HUES64 (cell line): ENCODE measurements at regions not wholly inside any gene's neighbourhood (a gene's known extent, or its start where the extent isn't known, plus 50 kb on each side); places are given as distances from the start of the nearest gene placed in this dataset.

Source experiments
- H3K27ac ChIP-seq: 2 replicates; pipeline ENCODE4 v1.7.0; 2013; ENCODE audit warnings: low read depth, low read length, inconsistent platforms
- H3K27me3 ChIP-seq: 2 replicates; pipeline ENCODE4 v1.6.1; 2013; ENCODE audit warnings: mild to moderate bottlenecking, low read length; ENCODE audit not compliant: insufficient read depth
- H3K36me3 ChIP-seq: 2 replicates; pipeline ENCODE4 v1.6.1; 2013; ENCODE audit warnings: mild to moderate bottlenecking, low read length; ENCODE audit not compliant: insufficient read depth
- H3K4me1 ChIP-seq: 2 replicates; pipeline ENCODE4 v1.6.1; 2013; ENCODE audit warnings: mild to moderate bottlenecking, low read length, moderate library complexity; ENCODE audit not compliant: insufficient read depth
- H3K4me3 ChIP-seq: 2 replicates; pipeline ENCODE4 v1.5.1; 2013; ENCODE audit warnings: mild to moderate bottlenecking, low read length, moderate library complexity
- H3K9ac ChIP-seq: 2 replicates; pipeline ENCODE4 v1.6.1; 2013; ENCODE audit warnings: mild to moderate bottlenecking, low read depth, low read length
- H3K9me3 ChIP-seq: 2 replicates; pipeline ENCODE4 v1.6.1; 2013; ENCODE audit warnings: low read depth, low read length; ENCODE audit not compliant: insufficient read depth
- WGBS: fragments of 150-250, 120-280 bp; methylation state at CpG from one replicate; pipeline ENCODE4 v1.1.7; 2013; ENCODE audit warnings: missing lambda C conversion rate; 5-methylcytosine and 5-hydroxymethylcytosine counted together

DNA sequence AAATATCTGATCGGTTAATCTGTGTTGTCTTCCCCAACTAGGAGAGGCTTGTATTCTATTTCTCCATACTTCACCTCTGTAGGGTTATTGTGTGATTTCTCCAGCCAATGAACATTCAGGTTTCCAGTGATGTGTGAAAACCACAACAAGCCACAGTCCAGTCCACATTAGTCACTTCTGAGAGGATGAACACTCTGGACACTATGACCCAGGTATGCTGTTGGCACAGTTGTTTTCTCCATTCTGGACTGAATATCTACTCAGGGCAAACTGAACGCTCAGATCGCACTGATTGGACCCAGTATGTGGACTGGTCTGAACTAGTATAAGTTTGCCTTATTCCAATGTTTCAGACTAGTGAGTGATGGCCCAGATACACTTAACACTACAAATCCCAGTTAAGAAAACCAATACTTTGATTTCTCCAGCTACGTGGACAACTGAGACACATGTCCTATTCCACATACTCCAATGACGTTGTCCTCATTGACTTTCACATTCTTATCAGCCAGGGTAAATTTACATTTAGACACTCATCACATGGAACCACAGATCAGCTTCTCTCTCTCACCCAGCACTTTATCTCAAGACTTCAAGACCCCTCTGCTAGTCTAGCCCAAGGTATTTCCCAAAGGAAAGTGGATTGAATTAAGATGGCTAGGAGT, 587.4 kb upstream of the SGO1 start:
- no peaks in the 10 kb centered on the region for H3K9me3 ChIP-seq
- no peak overlapping the region for H3K4me3 ChIP-seq
- no peak overlapping the region for H3K27ac ChIP-seq
- no peak overlapping the region for H3K9ac ChIP-seq
- H3K27me3 ChIP-seq = no peaks in the 10 kb centered on the region
- no peaks in the 10 kb centered on the region for H3K36me3 ChIP-seq
- no peaks in the 10 kb centered on the region for H3K4me1 ChIP-seq
- 92% methylated on average over 4 of the region's 5 CpGs for WGBS

DNA sequence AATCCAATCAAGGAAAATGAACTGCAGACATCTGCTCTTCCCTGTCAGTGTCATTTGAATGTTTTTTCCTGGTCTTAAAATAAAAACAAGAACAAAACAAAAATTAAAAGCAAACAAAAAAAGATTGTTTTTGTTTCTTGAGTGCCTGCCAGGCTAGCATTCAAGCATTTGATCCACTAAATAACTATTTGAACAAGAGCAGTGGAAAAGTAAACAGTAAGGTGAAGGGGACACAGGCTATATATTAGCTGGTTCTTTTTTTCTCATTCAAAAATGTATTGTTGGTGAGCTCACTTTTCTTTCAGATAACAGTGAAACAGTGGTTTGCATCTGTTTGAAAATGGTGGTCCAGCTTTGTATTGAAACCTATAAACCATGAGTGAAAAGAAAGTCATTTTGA, 586.9 kb upstream of the SGO1 start:
- no peaks in the 10 kb centered on the region for H3K36me3 ChIP-seq
- no peak overlapping the region for H3K4me3 ChIP-seq
- H3K4me1 ChIP-seq = no peaks in the 10 kb centered on the region
- H3K9ac ChIP-seq = no peak overlapping the region
- H3K27me3 ChIP-seq = no peaks in the 10 kb centered on the region
- H3K9me3 ChIP-seq = no peaks in the 10 kb centered on the region
- H3K27ac ChIP-seq = no peak overlapping the region

DNA sequence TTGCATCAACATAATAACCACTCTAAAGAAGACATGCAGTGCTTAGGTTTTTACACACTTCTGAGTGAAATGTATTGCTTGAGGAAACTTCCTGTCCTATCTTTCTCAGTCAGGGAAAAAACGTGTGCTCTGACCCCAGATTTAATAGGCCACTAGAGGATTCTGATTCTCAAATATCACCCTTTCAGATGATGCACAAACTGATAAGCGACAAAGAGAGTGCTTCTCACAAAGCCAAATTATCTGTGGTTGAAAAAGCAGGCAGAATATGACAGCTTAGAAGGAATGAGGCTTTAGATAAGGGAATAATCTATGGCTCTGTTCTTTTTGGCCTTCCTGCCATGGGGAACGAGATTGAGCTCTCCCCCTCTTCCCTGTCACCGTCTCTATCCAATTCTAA, 583.4 kb upstream of the SGO1 start:
- WGBS = 88% methylated on average over 4 of the region's 4 CpGs
- no peak overlapping the region for H3K27ac ChIP-seq
- H3K36me3 ChIP-seq = no peaks in the 10 kb centered on the region
- no peaks in the 10 kb centered on the region for H3K4me1 ChIP-seq
- H3K4me3 ChIP-seq = no peak overlapping the region
- H3K27me3 ChIP-seq = no peaks in the 10 kb centered on the region
- no peak overlapping the region for H3K9ac ChIP-seq
- no peaks in the 10 kb centered on the region for H3K9me3 ChIP-seq

DNA sequence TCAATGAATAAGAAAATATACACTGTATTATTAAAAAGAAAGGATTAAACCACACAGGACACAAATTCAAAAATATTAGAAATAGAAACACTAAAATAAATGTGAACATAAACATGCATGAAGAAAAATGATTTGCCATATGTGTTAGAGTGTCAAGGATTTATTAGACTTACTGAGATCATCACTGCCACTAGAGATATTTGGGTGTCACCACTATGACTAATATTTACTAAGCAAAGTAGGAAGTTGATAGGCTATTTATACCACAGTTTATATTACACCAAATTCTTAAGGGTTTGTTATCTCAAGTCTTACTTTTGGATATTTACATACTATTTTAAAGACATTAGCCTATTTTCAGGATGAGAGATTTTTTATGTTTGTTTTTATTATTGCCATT, 575.0 kb upstream of the SGO1 start:
- Histone ChIP-seq H3K27me3 (no peaks in the 10 kb centered on the region), H3K36me3 (no peaks in the 10 kb centered on the region), H3K27ac (no peak overlapping the region), H3K9me3 (no peaks in the 10 kb centered on the region), H3K4me3 (no peak overlapping the region), H3K4me1 (no peaks in the 10 kb centered on the region), H3K9ac (no peak overlapping the region)

DNA sequence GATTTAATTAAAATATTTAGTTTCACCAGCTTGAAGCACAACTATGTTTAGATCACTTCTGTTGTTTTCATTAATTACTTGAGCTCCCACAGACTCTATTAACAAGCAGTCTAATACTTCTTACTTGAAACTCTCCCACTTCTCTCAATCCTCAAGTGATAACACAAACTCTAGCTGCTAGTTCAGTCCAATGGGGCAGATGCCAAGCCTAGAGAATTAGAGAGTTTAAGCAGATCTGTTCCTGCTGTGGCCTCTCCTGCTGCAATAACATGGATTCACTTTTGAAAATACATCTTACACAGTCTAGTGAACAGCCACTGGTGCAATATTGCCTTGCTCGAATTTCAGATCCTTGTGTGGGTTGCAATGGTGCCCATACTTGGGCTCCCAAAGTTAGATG, 566.4 kb upstream of the SGO1 start:
- Histone ChIP-seq H3K9me3 (no peaks in the 10 kb centered on the region), H3K9ac (no peak overlapping the region), H3K36me3 (no peaks in the 10 kb centered on the region), H3K27ac (no peak overlapping the region), H3K27me3 (no peaks in the 10 kb centered on the region), H3K4me3 (no peak overlapping the region), H3K4me1 (no peaks in the 10 kb centered on the region)
- 87% methylated on average over 1 of the region's 1 CpG for WGBS

DNA sequence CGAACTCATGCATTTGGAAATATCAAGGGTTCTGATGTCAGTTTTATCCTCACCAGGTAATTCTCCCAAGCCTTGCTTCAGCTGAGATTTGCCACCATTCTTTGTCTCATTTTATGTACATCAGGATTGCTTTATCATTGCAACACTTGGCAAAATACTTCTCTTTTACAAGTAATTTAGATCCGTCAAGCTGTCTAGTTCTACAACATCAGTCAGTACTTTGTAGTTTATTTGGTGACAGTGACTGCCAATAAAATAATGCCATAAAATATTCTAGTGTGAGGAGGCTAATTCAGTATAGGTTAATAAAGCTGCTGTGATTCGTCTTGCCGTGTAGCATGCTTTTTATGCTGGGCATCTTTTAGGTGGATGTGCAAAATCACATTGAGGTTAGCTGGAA, 565.3 kb upstream of the SGO1 start:
- Histone ChIP-seq H3K9me3 (no peaks in the 10 kb centered on the region), H3K4me1 (no peaks in the 10 kb centered on the region), H3K27ac (no peak overlapping the region), H3K36me3 (no peaks in the 10 kb centered on the region), H3K9ac (no peak overlapping the region), H3K27me3 (no peaks in the 10 kb centered on the region), H3K4me3 (no peak overlapping the region)
- WGBS = 85% methylated on average over 4 of the region's 4 CpGs

DNA sequence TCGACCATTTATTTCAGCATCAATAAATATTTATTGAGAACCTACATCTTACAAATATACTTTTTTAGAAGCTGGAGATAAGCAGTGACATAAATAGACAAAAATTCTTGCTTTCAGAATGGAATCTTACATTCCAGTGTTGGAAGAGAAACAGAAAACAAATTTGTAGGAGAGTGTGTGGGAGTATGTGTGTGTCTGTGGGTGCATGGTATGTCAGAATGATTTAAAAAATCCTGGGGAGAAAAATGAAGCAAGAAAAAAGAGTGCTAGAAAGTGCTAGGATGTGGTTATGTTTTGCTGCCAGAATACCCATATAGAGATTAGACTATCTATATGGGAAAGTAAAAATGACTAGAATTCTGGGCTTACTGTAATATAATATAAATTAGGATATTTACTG, 561.7 kb upstream of the SGO1 start:
- Histone ChIP-seq H3K4me1 (peaks cover 18% of the 10 kb centered on the region), H3K36me3 (no peaks in the 10 kb centered on the region), H3K9ac (no peak overlapping the region), H3K27ac (no peak overlapping the region), H3K27me3 (no peaks in the 10 kb centered on the region), H3K4me3 (no peak overlapping the region), H3K9me3 (no peaks in the 10 kb centered on the region)
- 87% methylated on average over 1 of the region's 1 CpG for WGBS

DNA sequence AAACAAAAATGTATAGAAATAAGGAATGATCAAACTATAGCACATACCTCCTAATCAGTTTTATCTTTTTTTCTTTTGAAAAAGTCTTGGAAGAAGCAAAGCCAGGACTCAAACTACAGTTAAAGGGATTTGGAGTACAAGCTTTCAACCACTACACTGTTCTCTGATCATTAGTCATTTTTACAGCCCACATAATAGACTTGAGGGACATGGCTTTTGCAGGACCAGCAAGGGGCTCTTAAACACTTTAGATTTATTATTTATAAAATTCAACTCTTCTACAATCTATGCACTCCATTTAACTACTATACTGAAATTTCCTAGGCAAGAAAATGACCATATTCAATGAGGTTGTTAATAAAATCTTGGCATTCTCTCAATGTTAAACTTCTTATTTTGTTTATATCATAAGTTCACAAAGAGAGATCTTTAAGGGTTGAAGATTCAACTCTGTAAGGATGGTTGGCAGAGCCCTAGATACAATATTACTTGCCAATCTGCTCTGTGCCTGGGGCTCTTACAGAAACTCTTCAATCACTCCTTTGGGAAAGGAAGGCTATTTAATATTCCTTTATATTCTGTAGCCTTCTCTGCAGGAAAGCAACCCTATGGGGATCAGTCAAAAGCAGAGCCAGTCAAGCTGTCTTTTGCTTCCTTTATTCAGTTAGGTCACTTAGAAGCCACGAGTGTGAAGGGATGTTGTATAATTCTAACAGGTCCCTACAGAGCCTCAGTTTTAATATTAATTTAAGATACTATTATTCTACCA, 557.7 kb upstream of the SGO1 start:
- WGBS = 43% methylated on average over 1 of the region's 1 CpG
- peak overlapping the region; percentile 29; the same call in 1 of the 2 replicates for H3K4me3 ChIP-seq

DNA sequence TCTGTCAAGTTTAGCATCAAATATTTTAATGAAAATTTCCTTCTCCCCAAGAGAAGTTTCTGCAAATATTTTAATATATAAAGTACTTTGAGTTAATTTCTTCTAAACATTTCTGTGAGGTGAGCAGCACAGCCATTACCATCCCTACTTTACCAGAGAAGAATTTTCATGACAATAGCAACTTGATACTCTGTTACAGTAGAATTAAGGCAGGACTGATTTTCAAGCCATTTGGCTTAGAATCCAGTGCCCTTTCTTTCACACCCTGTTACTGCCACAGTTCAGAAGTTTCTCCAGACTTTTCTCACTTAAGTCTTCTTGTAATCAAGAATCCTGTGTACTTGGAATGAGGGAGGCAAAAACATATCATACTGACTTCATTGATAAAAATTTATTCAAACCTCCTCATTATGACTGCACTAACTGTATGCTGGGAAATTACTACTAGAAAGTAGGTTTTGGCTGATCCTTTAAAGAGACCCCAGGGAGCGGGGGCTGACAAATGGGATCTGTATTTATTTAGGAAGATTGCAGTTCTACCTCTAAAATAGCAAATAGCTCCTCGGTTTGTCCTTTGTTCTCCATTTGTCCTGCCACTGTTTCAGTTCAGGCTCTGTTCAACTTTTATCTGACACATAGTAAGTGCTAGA, 557.0 kb upstream of the SGO1 start:
- WGBS = 82% methylated on average over 1 of the region's 2 CpGs
- Histone ChIP-seq H3K27ac (peak overlapping the region; percentile 61), H3K9ac (peak overlapping the region; percentile 22; the same call in 1 of the 2 replicates), H3K4me3 (peak overlapping the region; percentile 29; the same call in 1 of the 2 replicates), H3K9me3 (no peaks in the 10 kb centered on the region), H3K4me1 (peaks cover 31% of the 10 kb centered on the region), H3K27me3 (no peaks in the 10 kb centered on the region), H3K36me3 (no peaks in the 10 kb centered on the region)

More for the DNA sequence above, 557.7 kb upstream of the SGO1 start:
- H3K27me3 ChIP-seq = no peaks in the 10 kb centered on the region
- H3K9ac ChIP-seq = peak overlapping the region; percentile 22; the same call in 1 of the 2 replicates
- H3K9me3 ChIP-seq = no peaks in the 10 kb centered on the region
- H3K27ac ChIP-seq = peak overlapping the region; percentile 61
- H3K4me1 ChIP-seq = peaks cover 31% of the 10 kb centered on the region
- no peaks in the 10 kb centered on the region for H3K36me3 ChIP-seq

DNA sequence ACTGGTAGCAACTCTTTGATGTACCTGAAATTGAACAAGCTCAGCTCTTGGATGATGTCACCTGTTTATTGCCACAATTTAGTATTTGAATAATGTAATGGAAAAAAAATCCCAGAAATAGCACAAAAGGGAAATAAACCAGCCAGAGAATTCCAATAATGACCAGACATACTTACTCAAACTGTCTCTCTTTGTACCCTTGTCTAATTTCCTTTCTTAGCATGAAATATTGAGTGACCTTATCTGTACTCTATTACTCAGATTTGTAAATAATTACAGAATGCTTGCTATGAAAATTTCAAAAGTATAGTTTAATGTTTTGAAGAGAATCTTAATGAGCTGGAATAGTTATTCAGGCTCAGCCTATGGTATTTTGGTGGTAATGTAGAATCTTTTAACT, 555.4 kb upstream of the SGO1 start:
- Histone ChIP-seq H3K36me3 (no peaks in the 10 kb centered on the region), H3K9ac (no peak overlapping the region)

DNA sequence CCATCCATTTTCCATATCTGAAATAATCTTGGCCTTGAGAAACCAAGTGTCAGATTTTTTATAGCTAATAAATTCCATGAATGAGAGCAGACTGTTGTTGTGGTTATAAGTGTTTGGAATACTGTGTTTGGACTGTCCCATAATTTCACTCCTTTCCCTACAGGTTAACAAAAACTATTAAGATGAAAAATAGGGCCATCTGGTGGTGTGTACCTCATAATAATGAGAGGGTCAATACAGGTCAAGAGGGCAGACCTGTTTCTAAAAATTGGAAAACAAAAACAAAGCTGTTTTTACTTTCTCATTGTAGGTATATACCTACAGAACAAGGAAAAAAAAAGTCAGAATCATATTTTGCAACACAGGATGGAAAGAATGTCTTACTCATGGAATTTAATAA, 553.8 kb upstream of the SGO1 start:
- Histone ChIP-seq H3K36me3 (no peaks in the 10 kb centered on the region), H3K4me3 (no peak overlapping the region), H3K27ac (no peak overlapping the region), H3K9me3 (no peaks in the 10 kb centered on the region), H3K27me3 (no peaks in the 10 kb centered on the region), H3K9ac (no peak overlapping the region), H3K4me1 (peaks cover 31% of the 10 kb centered on the region)

More for the DNA sequence above, 555.4 kb upstream of the SGO1 start:
- Histone ChIP-seq H3K4me3 (no peak overlapping the region), H3K27ac (no peak overlapping the region), H3K9me3 (no peaks in the 10 kb centered on the region), H3K27me3 (no peaks in the 10 kb centered on the region), H3K4me1 (peaks cover 31% of the 10 kb centered on the region)
